RWPE2 (cell line): ENCODE measurements at regions not wholly inside any gene's neighbourhood (a gene's known extent, or its start where the extent isn't known, plus 50 kb on each side); places are given as distances from the start of the nearest gene placed in this dataset.

ENCODE experiments used
- ATAC-seq: fragments of 200-7000 bp; cut with Tn5 transposase; 3 replicates; pipeline ENCODE4 v1.9.1; 2021; ENCODE audit warnings: low read depth
- DNase-seq: peaks from one replicate; pipeline ENCODE4 v3.0.0-alpha.2; 2020; ENCODE audit warnings: low spot score
- H3K27ac ChIP-seq: fragments of 450-650 bp; 2 replicates; pipeline ENCODE4 v1.5.1; 2017; ENCODE audit warnings: mild to moderate bottlenecking; ENCODE audit not compliant: poor library complexity, severe bottlenecking
- H3K27me3 ChIP-seq: fragments of 250-450 bp; sonication (Bioruptor Pico); 2 replicates; pipeline ENCODE4 v1.5.1; 2021; ENCODE audit warnings: mild to moderate bottlenecking, moderate library complexity; ENCODE audit not compliant: insufficient read depth, poor library complexity, severe bottlenecking
- H3K36me3 ChIP-seq: fragments of 250-450 bp; sonication (Bioruptor Pico); 2 replicates; pipeline ENCODE4 v1.5.1; 2020; ENCODE audit warnings: low read depth, mild to moderate bottlenecking, moderate library complexity
- H3K4me1 ChIP-seq: fragments of 250-450 bp; sonication (Bioruptor Pico); 2 replicates; pipeline ENCODE4 v1.5.1; 2021; ENCODE audit warnings: mild to moderate bottlenecking, moderate library complexity; ENCODE audit not compliant: insufficient read depth, poor library complexity, severe bottlenecking
- H3K4me3 ChIP-seq: fragments of 250-450 bp; sonication (Bioruptor Pico); 2 replicates; pipeline ENCODE4 v1.5.1; 2021; ENCODE audit warnings: mild to moderate bottlenecking, moderate library complexity; ENCODE audit not compliant: severe bottlenecking
- H3K9me3 ChIP-seq: fragments of 250-450 bp; sonication (Bioruptor Pico); 2 replicates; pipeline ENCODE4 v1.5.1; 2021; ENCODE audit warnings: mild to moderate bottlenecking, moderate library complexity; ENCODE audit not compliant: severe bottlenecking
- TF ChIP-seq, protein P1 (sequence below): fragments of 450-650 bp; IDR thresholded peaks from one replicate; pipeline ENCODE4 v1.5.1; 2017; ENCODE audit warnings: mild to moderate bottlenecking, moderate library complexity; ENCODE audit not compliant: poor library complexity, severe bottlenecking

GRCh38 chr1:117694543-117694942 is 88.7 kb downstream of the TENT5C start:
- H3K27me3 ChIP-seq, result peaks cover 13% of the 10 kb centered on the region
- no peak overlapping the region for H3K4me3 ChIP-seq
- no peak overlapping the region for H3K27ac ChIP-seq
- DNase-seq (no peak), ATAC-seq (no peak)
- H3K36me3 ChIP-seq, result no peaks in the 10 kb centered on the region
- TF ChIP-seq, protein P1, sequence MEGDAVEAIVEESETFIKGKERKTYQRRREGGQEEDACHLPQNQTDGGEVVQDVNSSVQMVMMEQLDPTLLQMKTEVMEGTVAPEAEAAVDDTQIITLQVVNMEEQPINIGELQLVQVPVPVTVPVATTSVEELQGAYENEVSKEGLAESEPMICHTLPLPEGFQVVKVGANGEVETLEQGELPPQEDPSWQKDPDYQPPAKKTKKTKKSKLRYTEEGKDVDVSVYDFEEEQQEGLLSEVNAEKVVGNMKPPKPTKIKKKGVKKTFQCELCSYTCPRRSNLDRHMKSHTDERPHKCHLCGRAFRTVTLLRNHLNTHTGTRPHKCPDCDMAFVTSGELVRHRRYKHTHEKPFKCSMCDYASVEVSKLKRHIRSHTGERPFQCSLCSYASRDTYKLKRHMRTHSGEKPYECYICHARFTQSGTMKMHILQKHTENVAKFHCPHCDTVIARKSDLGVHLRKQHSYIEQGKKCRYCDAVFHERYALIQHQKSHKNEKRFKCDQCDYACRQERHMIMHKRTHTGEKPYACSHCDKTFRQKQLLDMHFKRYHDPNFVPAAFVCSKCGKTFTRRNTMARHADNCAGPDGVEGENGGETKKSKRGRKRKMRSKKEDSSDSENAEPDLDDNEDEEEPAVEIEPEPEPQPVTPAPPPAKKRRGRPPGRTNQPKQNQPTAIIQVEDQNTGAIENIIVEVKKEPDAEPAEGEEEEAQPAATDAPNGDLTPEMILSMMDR, result no peak
- H3K9me3 ChIP-seq, result no peaks in the 10 kb centered on the region
- H3K4me1 ChIP-seq, result no peaks in the 10 kb centered on the region

GRCh38 chr1:117695796-117696490 is 90.1 kb downstream of the TENT5C start:
- H3K9me3 ChIP-seq, result no peaks in the 10 kb centered on the region
- H3K27me3 ChIP-seq, result peaks cover 4% of the 10 kb centered on the region
- H3K27ac ChIP-seq, result no peak overlapping the region
- ATAC-seq, result no peak
- H3K4me1 ChIP-seq, result no peaks in the 10 kb centered on the region
- DNase-seq, result no peak
- TF ChIP-seq, protein P1, result no peak
- H3K36me3 ChIP-seq, result no peaks in the 10 kb centered on the region
- no peak overlapping the region for H3K4me3 ChIP-seq

- ATAC-seq, result no peak
- TF ChIP-seq, protein P1, result no peak
- Histone ChIP-seq H3K27me3 (peaks cover under 1% of the 10 kb centered on the region), H3K27ac (no peak overlapping the region), H3K4me3 (no peak overlapping the region), H3K4me1 (no peaks in the 10 kb centered on the region), H3K9me3 (no peaks in the 10 kb centered on the region), H3K36me3 (no peaks in the 10 kb centered on the region)
- DNase-seq, result no peak
Measured at GRCh38 chr1:117696561-117696960, 90.7 kb downstream of the TENT5C start.

DNA sequence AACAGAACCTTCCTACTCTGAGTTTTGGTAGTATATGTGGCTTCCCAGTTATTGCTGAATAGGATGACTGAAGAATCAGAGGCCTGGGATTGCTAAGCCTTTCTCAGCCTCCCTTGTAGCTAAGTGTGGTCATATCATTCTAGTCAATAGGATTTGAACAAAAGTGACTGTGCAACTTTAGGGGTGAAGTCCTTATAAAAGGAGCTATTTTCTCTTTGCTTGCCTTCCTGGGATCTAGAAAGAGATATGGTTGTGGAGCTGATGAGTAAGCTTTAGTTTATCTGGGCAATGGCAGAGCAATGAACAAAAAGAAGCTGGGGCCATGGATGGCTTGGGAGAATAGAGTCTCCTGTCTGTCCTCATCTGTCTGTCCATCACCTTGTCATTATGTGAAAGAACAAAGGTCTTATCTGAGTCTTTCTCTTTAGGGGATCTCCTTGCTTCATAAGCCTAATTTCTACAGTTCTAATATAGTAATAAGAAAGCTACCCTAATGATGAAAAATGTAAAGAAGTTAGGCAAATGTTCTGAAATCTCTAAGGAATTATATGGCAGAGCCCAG is 91.5 kb downstream of the TENT5C start:
- H3K27me3 ChIP-seq, result no peaks in the 10 kb centered on the region
- H3K36me3 ChIP-seq, result no peaks in the 10 kb centered on the region
- H3K9me3 ChIP-seq, result no peaks in the 10 kb centered on the region
- TF ChIP-seq, protein P1, result no peak
- ATAC-seq, result no peak
- no peak for DNase-seq
- no peak overlapping the region for H3K4me3 ChIP-seq
- H3K27ac ChIP-seq, result no peak overlapping the region
- no peaks in the 10 kb centered on the region for H3K4me1 ChIP-seq
